ENCODE measurements at regions not wholly inside any gene's neighbourhood (a gene's known extent, or its start where the extent isn't known, plus 50 kb on each side); places are given as distances from the start of the nearest gene placed in this dataset.

DNA sequence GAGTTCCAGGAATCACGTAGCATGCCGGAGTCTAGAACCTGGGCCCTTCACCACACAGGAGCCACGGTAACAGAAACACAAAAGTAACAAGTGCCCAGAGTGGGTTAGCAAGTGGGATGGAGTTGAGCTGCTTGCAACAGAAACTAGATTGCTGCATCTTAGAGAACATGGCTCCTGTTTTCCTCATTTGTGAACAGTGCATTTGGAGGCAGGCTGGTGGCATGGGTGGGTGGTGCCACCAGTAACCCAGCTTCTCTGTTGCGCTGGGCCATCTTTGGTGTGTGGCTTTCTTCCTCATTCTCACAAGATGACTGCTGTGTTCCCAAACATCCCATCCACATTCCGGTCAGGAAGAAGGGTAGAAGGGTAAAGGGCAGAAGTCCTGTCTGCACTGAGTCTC is 95.5 kb downstream of the KATNIP start:
- TF ChIP-seq GATA2 (IDR thresholded peaks at IDR 0.05; ENCODE audit: low read depth, low read length) (no peak), GATA3 (IDR thresholded peaks at IDR 0.05; ENCODE audit: low read depth, low read length) (no peak)
